ENCODE measurements at regions not wholly inside any gene's neighbourhood (a gene's known extent, or its start where the extent isn't known, plus 50 kb on each side); places are given as distances from the start of the nearest gene placed in this dataset.

GRCh38 chr7:22651534-22652243, 75.3 kb upstream of the IL6 start:
- peak; percentile 84 for DNase-seq (ENCODE audit: low read depth, low spot score)
- in situ Hi-C loops (cut with HindIII; ENCODE audit: low sequenced_read_pairs) = no loop called here
- no peak for TF ChIP-seq CTCF (IDR thresholded peaks at IDR 0.05; ENCODE audit: low read depth, low read length)
- H3K4me3 ChIP-seq (ENCODE audit: low read depth, low read length) = no peak overlapping the region

- TF ChIP-seq CTCF (IDR thresholded peaks at IDR 0.05; ENCODE audit: low read depth, low read length) = no peak
- no peak overlapping the region for H3K4me3 ChIP-seq (ENCODE audit: low read depth, low read length)
- DNase-seq (ENCODE audit: low read depth, low spot score) = no peak
- in situ Hi-C loops (cut with HindIII; ENCODE audit: low sequenced_read_pairs) = no loop called here
These were observed 76.0 kb upstream of the IL6 start for GRCh38 chr7:22651036-22651435.

GRCh38 chr7:22649686-22650085, 77.3 kb upstream of the IL6 start:
- in situ Hi-C loops (cut with HindIII; ENCODE audit: low sequenced_read_pairs) = no loop called here

GRCh38 chr7:22647451-22648257, 79.3 kb upstream of the IL6 start:
- no peak overlapping the region for H3K4me3 ChIP-seq (ENCODE audit: low read depth, low read length)
- TF ChIP-seq CTCF (IDR thresholded peaks at IDR 0.05; ENCODE audit: low read depth, low read length) = no peak
- peak; percentile 96 for DNase-seq (ENCODE audit: low read depth, low spot score)
- in situ Hi-C loops (cut with HindIII; ENCODE audit: low sequenced_read_pairs) = no loop called here

More at GRCh38 chr7:22649686-22650085, 77.3 kb upstream of the IL6 start:
- TF ChIP-seq CTCF (IDR thresholded peaks at IDR 0.05; ENCODE audit: low read depth, low read length) = no peak
- DNase-seq (ENCODE audit: low read depth, low spot score) = no peak
- H3K4me3 ChIP-seq (ENCODE audit: low read depth, low read length) = no peak overlapping the region

- in situ Hi-C loops (cut with HindIII; ENCODE audit: low sequenced_read_pairs) = no loop called here
- H3K4me3 ChIP-seq (ENCODE audit: low read depth, low read length) = no peak overlapping the region
- no peak for DNase-seq (ENCODE audit: low read depth, low spot score)
- no peak for TF ChIP-seq CTCF (IDR thresholded peaks at IDR 0.05; ENCODE audit: low read depth, low read length)
These were observed 81.4 kb upstream of the IL6 start for GRCh38 chr7:22645418-22646181.

GRCh38 chr7:22642454-22642853, 84.5 kb upstream of the IL6 start:
- DNase-seq (ENCODE audit: low read depth, low spot score) = no peak
- in situ Hi-C loops (cut with HindIII; ENCODE audit: low sequenced_read_pairs) = no loop called here
- H3K4me3 ChIP-seq (ENCODE audit: low read depth, low read length) = no peak overlapping the region
- no peak for TF ChIP-seq CTCF (IDR thresholded peaks at IDR 0.05; ENCODE audit: low read depth, low read length)

Measured in astrocyte of the spinal cord (primary cell).